Glutamatergic neuron (in vitro differentiated cells): ENCODE measurements at regions not wholly inside any gene's neighbourhood (a gene's known extent, or its start where the extent isn't known, plus 50 kb on each side); places are given as distances from the start of the nearest gene placed in this dataset.

Source experiments
- DNase-seq: peaks from one replicate; pipeline ENCODE4 v3.0.0; 2022
- H3K27ac Mint-ChIP-seq: one replicate; pipeline ENCODE4 v1.8.0; 2020; ENCODE audit warnings: mild to moderate bottlenecking, mixed read lengths, inconsistent platforms; ENCODE audit not compliant: unreplicated experiment
- H3K27me3 Mint-ChIP-seq: one replicate; pipeline ENCODE4 v1.8.0; 2020; ENCODE audit warnings: mild to moderate bottlenecking, moderate library complexity, mixed read lengths, inconsistent platforms; ENCODE audit not compliant: unreplicated experiment
- H3K36me3 Mint-ChIP-seq: one replicate; pipeline ENCODE4 v1.8.0; 2020; ENCODE audit warnings: mild to moderate bottlenecking, mixed read lengths, inconsistent platforms; ENCODE audit not compliant: unreplicated experiment
- H3K4me1 Mint-ChIP-seq: one replicate; pipeline ENCODE4 v1.8.0; 2020; ENCODE audit warnings: mild to moderate bottlenecking, low read depth, mixed read lengths, inconsistent platforms; ENCODE audit not compliant: unreplicated experiment
- H3K4me3 Mint-ChIP-seq: one replicate; pipeline ENCODE4 v1.8.0; 2020; ENCODE audit warnings: mild to moderate bottlenecking, mixed read lengths, inconsistent platforms; ENCODE audit not compliant: unreplicated experiment
- H3K9me3 Mint-ChIP-seq: one replicate; pipeline ENCODE4 v1.8.0; 2020; ENCODE audit warnings: mild to moderate bottlenecking, moderate library complexity, mixed read lengths, inconsistent platforms; ENCODE audit not compliant: unreplicated experiment
- TF ChIP-seq, protein P1 (sequence below): fragments of 200-600 bp; sonication (generic); IDR thresholded peaks from one replicate; pipeline ENCODE4 v1.5.0; 2021; ENCODE audit not compliant: partially characterized antibody, unreplicated experiment

- Mint-ChIP-seq H3K9me3 (no peaks in the 10 kb centered on the region), H3K27ac (no peak overlapping the region), H3K4me3 (no peak overlapping the region), H3K27me3 (peaks cover 4% of the 10 kb centered on the region), H3K36me3 (no peaks in the 10 kb centered on the region), H3K4me1 (no peaks in the 10 kb centered on the region)
- TF ChIP-seq, protein P1, sequence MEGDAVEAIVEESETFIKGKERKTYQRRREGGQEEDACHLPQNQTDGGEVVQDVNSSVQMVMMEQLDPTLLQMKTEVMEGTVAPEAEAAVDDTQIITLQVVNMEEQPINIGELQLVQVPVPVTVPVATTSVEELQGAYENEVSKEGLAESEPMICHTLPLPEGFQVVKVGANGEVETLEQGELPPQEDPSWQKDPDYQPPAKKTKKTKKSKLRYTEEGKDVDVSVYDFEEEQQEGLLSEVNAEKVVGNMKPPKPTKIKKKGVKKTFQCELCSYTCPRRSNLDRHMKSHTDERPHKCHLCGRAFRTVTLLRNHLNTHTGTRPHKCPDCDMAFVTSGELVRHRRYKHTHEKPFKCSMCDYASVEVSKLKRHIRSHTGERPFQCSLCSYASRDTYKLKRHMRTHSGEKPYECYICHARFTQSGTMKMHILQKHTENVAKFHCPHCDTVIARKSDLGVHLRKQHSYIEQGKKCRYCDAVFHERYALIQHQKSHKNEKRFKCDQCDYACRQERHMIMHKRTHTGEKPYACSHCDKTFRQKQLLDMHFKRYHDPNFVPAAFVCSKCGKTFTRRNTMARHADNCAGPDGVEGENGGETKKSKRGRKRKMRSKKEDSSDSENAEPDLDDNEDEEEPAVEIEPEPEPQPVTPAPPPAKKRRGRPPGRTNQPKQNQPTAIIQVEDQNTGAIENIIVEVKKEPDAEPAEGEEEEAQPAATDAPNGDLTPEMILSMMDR: no peak
- DNase-seq: no peak
Measured at GRCh38 chr10:3907514-3907913, 122.5 kb upstream of the KLF6 start.

GRCh38 chr10:3906511-3907111, 121.6 kb upstream of the KLF6 start:
- H3K27ac Mint-ChIP-seq: no peak overlapping the region
- TF ChIP-seq, protein P1: no peak
- no peak overlapping the region for H3K4me3 Mint-ChIP-seq
- no peaks in the 10 kb centered on the region for H3K9me3 Mint-ChIP-seq
- no peaks in the 10 kb centered on the region for H3K4me1 Mint-ChIP-seq
- H3K36me3 Mint-ChIP-seq: no peaks in the 10 kb centered on the region
- H3K27me3 Mint-ChIP-seq: peaks cover 4% of the 10 kb centered on the region
- no peak for DNase-seq

DNA sequence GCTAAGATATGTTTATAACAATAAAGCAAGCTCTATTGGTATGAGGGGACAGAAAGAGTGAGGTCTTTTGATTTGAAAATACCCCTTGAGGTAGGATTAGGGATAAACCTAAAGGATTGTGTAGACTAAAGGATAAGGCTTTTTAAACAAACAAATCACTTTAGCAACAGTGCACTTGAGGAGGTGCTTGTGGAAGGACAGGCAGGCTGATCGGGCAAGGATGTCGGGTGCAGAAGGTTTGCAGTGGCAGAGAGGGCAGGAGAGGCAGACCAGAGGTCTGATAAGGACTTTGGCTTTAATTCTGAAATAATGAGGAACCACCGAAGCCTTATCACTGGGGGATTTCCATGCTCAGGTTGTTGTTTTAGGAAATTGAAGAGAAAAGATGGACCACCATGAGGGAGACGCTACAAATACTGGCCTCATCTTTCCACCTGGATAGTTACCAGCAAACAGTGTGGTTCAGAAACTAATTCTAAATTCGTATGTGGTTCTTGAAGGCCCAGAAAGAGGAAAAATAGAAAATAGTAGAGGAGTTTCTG, 119.5 kb upstream of the KLF6 start:
- H3K36me3 Mint-ChIP-seq: no peaks in the 10 kb centered on the region
- H3K27ac Mint-ChIP-seq: no peak overlapping the region
- H3K4me1 Mint-ChIP-seq: no peaks in the 10 kb centered on the region
- H3K27me3 Mint-ChIP-seq: peaks cover 2% of the 10 kb centered on the region
- H3K4me3 Mint-ChIP-seq: no peak overlapping the region
- H3K9me3 Mint-ChIP-seq: no peaks in the 10 kb centered on the region
- TF ChIP-seq, protein P1: no peak
- no peak for DNase-seq

- Mint-ChIP-seq H3K36me3 (no peaks in the 10 kb centered on the region), H3K4me3 (no peak overlapping the region), H3K9me3 (no peaks in the 10 kb centered on the region), H3K4me1 (no peaks in the 10 kb centered on the region), H3K27me3 (peaks cover 2% of the 10 kb centered on the region), H3K27ac (no peak overlapping the region)
- no peak for DNase-seq
- TF ChIP-seq, protein P1: no peak
Measured at GRCh38 chr10:3902809-3903410, 117.9 kb upstream of the KLF6 start.
